ENCODE measurements at regions not wholly inside any gene's neighbourhood (a gene's known extent, or its start where the extent isn't known, plus 50 kb on each side); places are given as distances from the start of the nearest gene placed in this dataset.
"Not testable (repeated sequence)": the region's sequence is repeated elsewhere in the genome, so short reads cannot be mapped to it uniquely, and the experiment has no call there.

DNA sequence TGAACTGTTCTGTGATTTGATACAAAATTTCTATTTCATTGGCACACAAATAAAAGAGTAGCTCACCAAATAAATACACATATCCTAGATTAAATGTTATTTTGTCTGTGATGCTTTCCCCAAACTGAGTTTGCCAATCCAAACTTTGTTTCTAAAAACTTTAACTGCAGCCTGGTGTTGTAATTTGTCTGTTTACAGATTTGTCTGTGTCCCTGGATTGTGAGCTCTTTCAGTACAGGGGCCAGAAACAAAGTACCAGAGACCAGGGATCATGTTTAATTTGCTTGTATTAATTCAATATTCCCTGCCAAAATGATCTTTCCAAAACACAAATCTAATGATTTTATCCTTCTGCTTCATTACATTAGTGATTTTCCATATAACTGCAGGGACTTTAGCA is 1044.6 kb upstream of the GJE1 start:
- DNase-seq (ENCODE audit: low spot score): no peak

DNA sequence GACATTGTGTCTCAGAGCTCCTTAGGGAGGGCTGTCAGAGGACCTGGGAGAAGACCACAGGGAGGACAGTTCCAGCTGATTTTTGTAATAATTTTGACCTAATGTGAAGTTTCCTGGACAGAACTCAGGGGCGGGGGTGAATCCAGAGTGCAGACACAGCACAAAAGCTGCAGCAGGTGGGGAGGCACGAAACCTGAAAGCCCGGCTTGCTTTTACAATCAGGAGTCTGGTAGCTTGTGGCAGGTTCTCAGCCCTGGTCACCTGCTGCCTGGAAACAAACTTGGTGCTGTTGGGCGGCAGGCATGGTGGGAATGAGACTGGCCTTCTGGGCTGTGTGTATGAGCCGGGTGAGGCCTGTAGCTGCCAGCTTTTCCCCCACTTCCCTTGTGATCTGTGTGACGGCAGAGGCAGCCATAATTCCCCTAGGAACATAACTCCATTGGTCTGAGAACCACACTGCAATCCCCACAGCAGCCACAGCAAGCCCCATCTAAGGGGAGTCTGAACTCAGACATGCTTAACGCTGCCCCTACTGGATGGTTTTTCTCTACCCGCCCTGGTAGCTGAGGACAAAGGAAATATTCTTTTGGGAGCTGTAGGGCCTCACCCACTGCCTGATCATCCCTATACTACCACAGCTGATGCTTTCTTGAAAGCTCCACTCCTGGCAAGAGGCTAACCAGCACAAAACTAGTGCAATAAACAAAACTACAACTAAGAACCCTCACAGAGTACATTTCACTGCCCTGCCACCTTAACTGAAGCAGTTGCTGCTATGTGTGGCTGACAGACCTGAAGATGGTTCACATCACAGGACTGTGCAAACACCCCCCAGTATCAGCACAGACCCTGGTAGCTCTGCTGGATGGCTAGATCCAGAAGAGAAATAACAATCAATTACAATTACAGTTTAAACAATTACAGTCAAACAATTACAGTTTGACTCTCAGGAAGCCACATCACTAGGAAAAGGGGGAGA is 1055.1 kb upstream of the GJE1 start:
- peak; percentile 3 for DNase-seq (ENCODE audit: low spot score)

DNA sequence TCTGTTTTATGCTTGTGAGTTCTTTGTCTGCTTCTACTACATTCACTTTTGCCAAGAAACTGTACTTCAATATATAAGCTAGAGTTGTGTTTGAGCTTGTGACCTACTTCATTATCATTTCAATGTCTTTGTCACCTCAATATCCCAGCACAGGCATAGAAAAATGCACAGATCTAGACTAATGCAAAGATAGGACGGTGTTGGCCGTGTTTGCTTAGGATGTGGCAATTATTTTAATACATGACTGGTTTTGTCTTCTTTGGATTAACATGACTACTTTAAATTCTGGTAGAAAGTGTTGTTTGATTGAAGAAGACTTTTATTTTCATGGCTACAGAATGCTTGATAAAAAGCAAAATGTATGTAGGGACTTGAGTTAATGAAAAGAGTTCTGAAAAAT is 1075.0 kb upstream of the GJE1 start:
- DNase-seq (ENCODE audit: low spot score): no peak

DNA sequence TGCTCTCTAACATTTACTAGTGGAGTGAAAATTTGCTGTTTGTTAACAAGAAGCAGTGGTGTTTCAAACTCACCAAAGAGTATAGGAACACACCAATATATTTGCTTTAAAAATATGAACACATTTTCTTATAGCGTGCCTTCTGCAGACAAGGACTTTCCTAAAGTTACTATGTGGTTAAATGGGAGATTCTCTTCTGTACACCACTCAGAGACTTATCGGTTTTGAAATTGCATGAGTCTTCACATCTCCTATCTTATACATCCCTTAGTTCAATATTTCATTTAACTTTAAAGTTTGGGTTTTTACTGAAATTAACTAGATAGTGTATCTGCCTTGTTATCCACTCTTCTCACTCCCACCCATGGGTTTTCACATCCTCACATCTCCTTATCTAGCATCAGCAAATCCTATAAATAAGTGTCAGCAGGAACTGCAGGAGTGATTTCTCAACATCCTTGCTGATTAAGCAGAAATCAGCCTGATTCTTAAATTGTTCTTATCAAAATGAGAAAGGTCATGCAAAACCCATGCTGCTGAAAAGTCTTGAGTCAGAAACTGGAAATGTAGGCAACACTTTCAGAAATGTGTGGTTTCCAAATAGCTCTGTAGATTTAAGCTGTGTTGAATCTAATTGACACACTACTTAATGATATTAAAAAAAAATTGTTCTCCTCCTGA is 1075.6 kb upstream of the GJE1 start:
- DNase-seq (ENCODE audit: low spot score): no peak

- no peak for DNase-seq (ENCODE audit: low spot score)
These were observed 1082.3 kb upstream of the GJE1 start for GRCh38 chr6:141050471-141050870.

DNA sequence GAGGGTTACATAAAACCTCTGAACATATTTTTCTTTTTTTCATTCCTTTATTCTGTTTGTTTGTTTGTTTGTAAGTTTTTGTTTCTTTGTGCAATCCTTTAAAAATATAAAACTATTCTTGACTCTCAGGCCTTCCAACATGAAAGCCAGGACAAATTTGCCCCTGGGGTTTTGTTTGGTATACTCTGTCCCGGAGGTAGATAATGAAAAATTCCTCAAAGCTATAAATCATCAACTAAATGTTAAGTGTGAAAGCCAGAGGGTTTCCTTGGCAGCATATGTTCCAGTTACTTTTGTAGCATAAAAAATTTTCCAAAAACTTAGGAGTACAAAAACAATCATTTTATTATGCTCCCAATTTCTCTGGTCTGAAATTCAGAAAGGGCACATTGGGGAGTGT is 1084.3 kb upstream of the GJE1 start:
- no peak for DNase-seq (ENCODE audit: low spot score)

DNA sequence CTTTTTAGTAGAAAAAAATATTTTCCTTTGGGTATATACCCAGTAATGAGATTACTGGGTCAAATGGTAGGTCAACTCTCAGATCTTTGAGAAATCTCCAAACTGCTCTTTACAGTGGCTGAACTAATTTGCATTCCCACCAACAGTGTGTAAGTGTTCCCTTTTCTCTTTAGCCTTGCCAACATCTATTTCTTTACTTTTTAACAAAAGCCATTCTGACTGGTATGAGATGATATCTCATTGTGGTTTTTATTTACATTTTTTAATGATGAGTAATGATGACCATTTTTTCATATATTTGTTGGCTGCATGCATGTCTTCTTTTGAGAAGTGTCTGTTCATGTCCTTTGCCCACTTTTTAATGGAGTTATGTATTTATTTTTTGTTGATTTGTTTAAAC is 1086.2 kb upstream of the GJE1 start:
- not testable (repeated sequence) for DNase-seq (ENCODE audit: low spot score)

DNA sequence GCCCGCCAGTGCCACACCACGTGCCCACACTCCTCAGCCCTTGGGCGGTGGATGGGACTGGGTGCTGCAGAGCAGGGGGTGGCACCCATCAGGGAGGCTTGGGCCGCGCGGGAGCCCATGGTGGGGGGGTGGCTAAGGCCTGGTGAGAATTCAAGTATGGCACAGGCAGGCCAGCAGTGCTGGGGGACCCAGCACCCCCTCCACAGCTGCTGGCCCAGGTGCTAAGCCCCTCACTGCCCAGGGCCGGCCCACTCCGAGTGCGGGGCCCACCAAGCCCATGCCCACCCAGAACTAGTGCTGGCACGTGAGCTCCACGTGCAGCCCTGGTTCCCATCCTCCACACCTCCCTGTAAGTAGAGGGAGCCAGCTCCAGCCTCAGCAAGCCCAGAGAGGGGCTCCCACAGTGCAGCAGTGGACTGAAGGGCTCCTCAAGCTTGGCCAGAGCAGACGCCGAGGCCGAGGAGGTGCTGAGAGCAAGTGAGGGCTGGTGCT is 1091.1 kb upstream of the GJE1 start:
- no peak for DNase-seq (ENCODE audit: low spot score)

- DNase-seq (ENCODE audit: low spot score): no peak
These were observed 1097.2 kb upstream of the GJE1 start for GRCh38 chr6:141035312-141036200.

GRCh38 chr6:141033101-141033500 is 1099.6 kb upstream of the GJE1 start:
- no peak for DNase-seq (ENCODE audit: low spot score)

GRCh38 chr6:141029908-141030307 is 1102.8 kb upstream of the GJE1 start:
- DNase-seq (ENCODE audit: low spot score): no peak

DNA sequence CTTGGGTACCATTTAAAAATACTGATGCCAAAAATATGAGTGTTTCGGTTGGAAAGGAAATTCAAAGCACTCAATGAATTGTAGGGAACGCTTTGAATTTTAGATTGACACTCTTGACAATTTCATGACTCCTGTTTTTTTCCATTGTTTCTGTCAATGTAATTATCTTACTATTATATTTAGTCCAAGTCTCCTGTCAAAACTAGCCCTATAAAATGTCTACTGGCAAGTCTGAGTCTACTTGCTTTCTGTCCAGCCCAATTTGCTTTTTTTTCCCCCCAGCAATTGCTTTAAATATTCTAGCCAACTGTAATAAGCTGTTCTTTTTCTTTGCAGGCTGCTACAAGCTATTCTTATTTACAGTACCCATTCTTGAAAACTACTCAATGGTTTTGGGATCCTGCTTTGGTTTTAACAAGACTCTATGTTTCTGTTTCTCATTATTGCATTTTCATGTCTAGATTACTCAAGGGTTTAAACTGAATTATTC is 1103.9 kb upstream of the GJE1 start:
- no peak for DNase-seq (ENCODE audit: low spot score)

- no peak for DNase-seq (ENCODE audit: low spot score)
These were observed 1106.2 kb upstream of the GJE1 start for GRCh38 chr6:141026504-141026903.

DNA sequence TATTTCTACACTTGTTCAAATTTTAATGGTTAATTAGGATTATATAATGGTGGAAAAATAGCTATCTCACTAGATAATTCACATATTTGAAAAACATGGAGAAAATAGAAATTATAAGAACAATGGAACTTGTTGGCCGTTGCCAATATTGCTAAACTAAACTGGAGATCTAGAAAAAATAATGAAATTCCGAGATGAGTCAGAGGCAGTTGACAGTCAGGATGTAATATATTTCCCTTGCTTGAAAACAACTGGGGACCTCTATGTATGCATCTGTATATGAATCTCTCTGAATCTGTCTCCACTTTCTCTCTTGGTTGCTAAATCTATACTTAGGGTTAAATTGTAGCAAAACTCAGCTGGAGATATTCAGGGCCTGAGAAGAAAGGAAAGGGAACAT is 1108.2 kb upstream of the GJE1 start:
- no peak for DNase-seq (ENCODE audit: low spot score)

- no peak for DNase-seq (ENCODE audit: low spot score)
These were observed 1114.8 kb upstream of the GJE1 start for GRCh38 chr6:141017941-141018340.

GRCh38 chr6:141000917-141001316 is 1131.8 kb upstream of the GJE1 start:
- no peak for DNase-seq (ENCODE audit: low spot score)

- DNase-seq (ENCODE audit: low spot score): no peak
These were observed 1139.2 kb upstream of the GJE1 start for GRCh38 chr6:140993515-140993914.

DNA sequence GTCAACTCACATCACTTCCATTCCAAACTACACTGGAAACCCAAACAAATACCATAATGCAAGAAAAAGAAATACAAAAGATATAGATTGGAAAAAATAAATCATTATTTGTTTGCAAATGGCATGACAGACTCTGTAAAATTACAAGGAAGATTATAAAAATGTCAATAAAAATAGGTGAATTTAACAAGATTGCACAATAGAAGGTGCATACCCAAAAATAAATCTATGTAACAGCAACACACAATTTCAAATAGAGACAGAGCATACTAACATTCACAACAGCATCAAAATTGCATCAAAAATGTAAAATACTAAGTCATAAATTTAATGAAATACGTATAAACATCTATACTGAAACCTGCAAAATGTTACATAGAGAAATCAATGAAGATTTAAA is 1140.0 kb upstream of the GJE1 start:
- DNase-seq (ENCODE audit: low spot score): no peak

DNA sequence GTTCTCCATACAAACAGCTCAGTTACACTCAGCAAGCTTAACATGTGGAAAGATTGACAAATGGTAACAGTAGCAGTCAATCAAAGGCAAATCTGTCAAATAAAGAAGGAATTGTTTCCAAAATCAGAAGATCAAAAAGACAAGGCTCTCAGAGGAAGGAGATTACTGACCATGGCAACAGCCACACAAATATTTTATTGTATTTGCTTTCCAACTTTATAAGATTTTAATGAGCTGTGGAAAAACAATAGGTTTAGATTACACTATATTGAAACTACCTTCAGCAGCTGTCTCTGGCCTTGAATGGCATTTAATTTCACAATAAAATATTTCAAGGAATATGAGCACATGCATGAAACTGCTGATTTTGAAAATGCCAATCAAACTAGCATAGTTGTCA is 1143.9 kb upstream of the GJE1 start:
- no peak for DNase-seq (ENCODE audit: low spot score)

GRCh38 chr6:140987364-140988155 is 1145.2 kb upstream of the GJE1 start:
- no peak for DNase-seq (ENCODE audit: low spot score)

DNA sequence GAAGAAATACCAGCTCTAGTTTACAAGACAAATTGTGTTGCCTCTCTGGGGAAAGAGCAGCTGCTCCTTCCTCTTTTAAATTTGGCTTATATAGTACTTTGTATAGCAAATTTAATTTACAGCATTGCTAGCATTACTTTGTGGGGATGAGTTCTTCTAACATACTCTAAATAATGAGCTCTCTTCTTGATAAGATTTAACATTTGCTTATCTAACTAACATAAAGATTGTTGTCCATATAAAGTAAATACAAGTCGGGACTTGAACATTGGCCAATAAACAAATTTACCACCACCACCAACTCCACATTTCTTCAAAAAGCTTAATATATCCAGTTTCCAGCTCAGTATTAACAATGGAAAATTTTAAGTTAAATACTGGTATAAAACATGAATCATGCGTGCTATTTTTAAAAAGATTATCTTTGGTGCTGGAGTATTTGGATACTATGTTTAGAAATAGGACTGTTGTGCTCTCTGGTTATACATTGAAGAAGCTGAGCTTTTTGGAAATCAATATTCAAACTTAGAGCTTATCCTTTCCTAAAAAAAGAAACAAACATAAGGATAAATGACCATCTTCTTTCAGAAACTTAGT is 1146.9 kb upstream of the GJE1 start:
- no peak for DNase-seq (ENCODE audit: low spot score)
